ENCODE measurements at regions not wholly inside any gene's neighbourhood (a gene's known extent, or its start where the extent isn't known, plus 50 kb on each side); places are given as distances from the start of the nearest gene placed in this dataset.

DNA sequence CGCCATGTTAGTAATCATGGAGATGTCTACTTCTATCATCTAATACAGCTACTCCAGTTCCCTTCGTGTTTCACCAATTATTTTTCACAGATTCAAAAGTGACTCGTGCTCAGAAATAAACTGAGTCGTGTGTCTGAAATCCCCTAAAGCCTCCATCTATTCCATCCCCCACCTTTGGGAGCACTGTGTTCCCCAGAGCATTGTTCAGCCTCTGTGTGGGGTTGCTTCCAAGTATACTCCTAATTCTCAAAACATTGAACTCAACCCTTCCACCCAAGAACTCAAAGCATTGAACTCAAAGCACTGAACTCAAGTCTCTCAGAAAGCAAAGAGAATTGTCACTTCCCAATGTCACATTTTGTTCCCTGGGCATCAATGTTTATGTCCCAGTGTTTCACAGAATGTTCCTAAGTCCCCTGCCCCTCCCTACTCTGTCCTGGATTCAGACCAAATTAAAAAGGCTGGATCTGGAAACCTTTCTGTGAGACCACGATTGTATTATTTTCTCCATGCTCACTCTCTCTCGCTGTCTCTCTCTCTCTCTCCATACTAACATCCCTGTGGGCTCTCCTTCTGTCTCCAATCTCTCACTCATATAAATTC is 138.5 kb upstream of the QRFPR start:
- Histone ChIP-seq H3K27ac (no peak overlapping the region), H3K4me3 (no peak overlapping the region), H3K27me3 (no peaks in the 10 kb centered on the region), H3K36me3 (no peaks in the 10 kb centered on the region), H3K9me3 (no peaks in the 10 kb centered on the region), H3K4me1 (no peaks in the 10 kb centered on the region)
- 79 to 91% methylated on average over 6 of the region's 6 CpGs for WGBS, 2 donors
- TF ChIP-seq EP300 (IDR thresholded peaks at IDR 0.05), result peak in 1 of 2 donors; percentile 6
- TF ChIP-seq, protein P1, sequence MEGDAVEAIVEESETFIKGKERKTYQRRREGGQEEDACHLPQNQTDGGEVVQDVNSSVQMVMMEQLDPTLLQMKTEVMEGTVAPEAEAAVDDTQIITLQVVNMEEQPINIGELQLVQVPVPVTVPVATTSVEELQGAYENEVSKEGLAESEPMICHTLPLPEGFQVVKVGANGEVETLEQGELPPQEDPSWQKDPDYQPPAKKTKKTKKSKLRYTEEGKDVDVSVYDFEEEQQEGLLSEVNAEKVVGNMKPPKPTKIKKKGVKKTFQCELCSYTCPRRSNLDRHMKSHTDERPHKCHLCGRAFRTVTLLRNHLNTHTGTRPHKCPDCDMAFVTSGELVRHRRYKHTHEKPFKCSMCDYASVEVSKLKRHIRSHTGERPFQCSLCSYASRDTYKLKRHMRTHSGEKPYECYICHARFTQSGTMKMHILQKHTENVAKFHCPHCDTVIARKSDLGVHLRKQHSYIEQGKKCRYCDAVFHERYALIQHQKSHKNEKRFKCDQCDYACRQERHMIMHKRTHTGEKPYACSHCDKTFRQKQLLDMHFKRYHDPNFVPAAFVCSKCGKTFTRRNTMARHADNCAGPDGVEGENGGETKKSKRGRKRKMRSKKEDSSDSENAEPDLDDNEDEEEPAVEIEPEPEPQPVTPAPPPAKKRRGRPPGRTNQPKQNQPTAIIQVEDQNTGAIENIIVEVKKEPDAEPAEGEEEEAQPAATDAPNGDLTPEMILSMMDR (IDR thresholded peaks at IDR 0.05), result no peak
- TF ChIP-seq POLR2A (IDR thresholded peaks at IDR 0.05), result no peak
- no peak for DNase-seq (ENCODE audit: low spot score in 2 of 2)

DNA sequence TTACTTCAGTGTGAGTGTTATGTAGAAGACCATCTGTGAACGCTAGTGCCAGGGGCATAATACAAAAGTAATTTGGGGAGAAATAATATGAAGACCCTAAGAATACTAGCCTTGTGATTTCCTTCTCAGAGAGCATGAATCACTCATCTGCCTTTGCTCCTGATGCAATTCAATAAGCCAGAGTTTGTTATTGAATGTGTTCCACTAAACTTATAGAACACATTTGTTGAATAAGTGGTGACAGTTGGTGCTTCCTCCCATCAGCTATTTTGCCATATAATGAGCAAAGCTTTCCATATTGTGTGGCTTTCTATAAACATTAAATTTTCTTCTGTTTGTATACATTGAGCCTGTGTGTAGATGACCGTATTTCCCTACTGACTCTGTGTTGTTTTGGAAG is 136.4 kb upstream of the QRFPR start:
- no peaks in the 10 kb centered on the region for H3K27me3 ChIP-seq
- H3K36me3 ChIP-seq, result no peaks in the 10 kb centered on the region
- 59 to 74% methylated on average over 2 of the region's 2 CpGs for WGBS, 2 donors
- no peaks in the 10 kb centered on the region for H3K9me3 ChIP-seq
- H3K4me1 ChIP-seq, result no peaks in the 10 kb centered on the region
- no peak overlapping the region for H3K4me3 ChIP-seq
- H3K27ac ChIP-seq, result no peak overlapping the region
- TF ChIP-seq POLR2A (IDR thresholded peaks at IDR 0.05) (no peak), EP300 (IDR thresholded peaks at IDR 0.05) (no peak)
- TF ChIP-seq, protein P1 (IDR thresholded peaks at IDR 0.05), result no peak
- DNase-seq (ENCODE audit: low spot score in 2 of 2), result no peak

DNA sequence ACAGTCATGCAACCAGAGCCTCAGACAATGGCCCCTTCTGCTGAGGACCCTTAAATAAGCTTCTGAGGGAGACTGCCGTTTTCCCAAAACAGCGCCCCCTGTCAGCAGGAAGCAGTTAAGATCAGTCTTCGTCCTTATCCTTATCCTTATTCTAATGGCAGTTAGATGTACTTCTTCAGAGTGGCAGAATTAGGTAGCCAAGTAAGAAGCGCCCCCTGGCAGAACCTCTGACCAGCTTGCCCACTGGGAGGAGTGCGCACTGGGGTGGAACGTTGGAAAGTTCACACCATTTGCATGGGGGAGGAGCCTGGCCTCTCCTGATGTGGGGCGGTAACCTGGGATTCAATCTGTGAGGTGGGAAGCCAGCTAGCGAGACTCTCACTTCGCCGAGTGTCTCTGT is 133.6 kb upstream of the QRFPR start:
- no peaks in the 10 kb centered on the region for H3K27me3 ChIP-seq
- no peak overlapping the region for H3K4me3 ChIP-seq
- H3K4me1 ChIP-seq, result no peaks in the 10 kb centered on the region
- no peak overlapping the region for H3K27ac ChIP-seq
- TF ChIP-seq, protein P1 (IDR thresholded peaks at IDR 0.05), result no peak
- no peak for TF ChIP-seq POLR2A (IDR thresholded peaks at IDR 0.05)
- TF ChIP-seq EP300 (IDR thresholded peaks at IDR 0.05), result no peak
- DNase-seq (ENCODE audit: low spot score in 2 of 2), result no peak
- H3K36me3 ChIP-seq, result no peaks in the 10 kb centered on the region
- 59 to 65% methylated on average over 10 of the region's 10 CpGs for WGBS, 2 donors
- H3K9me3 ChIP-seq, result no peaks in the 10 kb centered on the region

DNA sequence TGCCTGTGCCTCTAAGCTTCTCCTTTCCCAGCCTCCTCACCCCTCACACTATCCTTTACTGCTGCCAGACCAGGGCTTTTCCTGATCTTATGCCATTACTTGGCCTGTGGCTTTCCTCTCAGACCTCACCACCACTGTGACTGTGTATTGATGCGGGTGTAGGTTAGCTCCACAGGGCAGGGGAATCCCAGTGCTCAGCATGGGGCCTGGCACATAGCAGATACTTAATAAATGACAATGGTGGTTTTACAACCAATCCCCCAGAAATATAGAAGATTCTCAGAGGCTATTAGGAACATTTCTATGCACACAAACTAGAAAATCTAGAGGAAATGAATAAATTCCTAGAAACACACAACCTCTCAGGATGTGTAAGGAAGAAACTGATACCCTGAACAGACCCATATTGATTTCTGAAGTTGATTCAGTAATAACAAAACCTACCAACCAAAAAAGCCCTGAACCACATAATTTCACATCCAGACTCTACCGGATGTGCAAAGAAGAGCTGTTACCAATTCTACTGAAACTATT is 129.6 kb upstream of the QRFPR start:
- H3K27ac ChIP-seq, result no peak overlapping the region
- no peak for DNase-seq (ENCODE audit: low spot score in 2 of 2)
- H3K27me3 ChIP-seq, result no peaks in the 10 kb centered on the region
- TF ChIP-seq, protein P1 (IDR thresholded peaks at IDR 0.05), result no peak
- TF ChIP-seq EP300 (IDR thresholded peaks at IDR 0.05) (no peak), POLR2A (IDR thresholded peaks at IDR 0.05) (no peak)
- H3K4me3 ChIP-seq, result no peak overlapping the region
- no peaks in the 10 kb centered on the region for H3K4me1 ChIP-seq
- H3K36me3 ChIP-seq, result no peaks in the 10 kb centered on the region
- WGBS, 2 donors, result 88 to 92% methylated on average over 2 of the region's 2 CpGs
- H3K9me3 ChIP-seq, result no peaks in the 10 kb centered on the region

DNA sequence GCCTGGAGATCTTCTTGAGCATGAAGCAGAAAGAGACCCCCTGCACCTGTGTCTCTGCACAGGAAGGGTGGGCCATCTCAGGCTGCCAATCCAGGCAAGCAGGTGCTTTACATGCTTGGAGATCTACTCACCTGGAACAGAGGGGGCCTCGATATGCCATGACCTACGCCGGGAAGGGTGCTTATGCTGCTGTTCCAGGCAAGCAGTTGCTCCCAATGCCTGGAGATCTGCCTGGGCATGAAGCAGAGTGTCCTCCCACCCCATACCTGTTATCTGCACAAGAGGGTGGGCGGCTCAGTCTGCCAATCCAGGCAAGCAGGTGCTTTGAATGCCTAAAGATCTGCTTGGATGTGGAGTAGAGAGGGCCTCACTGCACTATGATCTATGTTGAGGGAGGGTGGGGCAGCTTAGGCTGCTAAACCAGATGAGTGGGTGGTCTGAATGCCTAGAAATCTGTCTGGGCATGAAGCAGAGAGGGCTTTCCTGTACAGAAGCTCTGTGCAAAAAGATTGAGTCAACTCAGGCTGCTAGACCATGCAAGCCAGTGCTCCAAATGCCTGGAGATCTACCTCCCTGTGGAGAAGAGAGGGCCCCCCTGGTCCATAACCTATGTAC is 104.5 kb upstream of the QRFPR start:
- no peak overlapping the region for H3K27ac ChIP-seq
- DNase-seq (ENCODE audit: low spot score in 2 of 2), result no peak
- H3K4me1 ChIP-seq, result no peaks in the 10 kb centered on the region
- TF ChIP-seq EP300 (IDR thresholded peaks at IDR 0.05) (no peak), POLR2A (IDR thresholded peaks at IDR 0.05) (no peak)
- TF ChIP-seq, protein P1 (IDR thresholded peaks at IDR 0.05), result no peak
- no peak overlapping the region for H3K4me3 ChIP-seq
- peaks cover 0 to under 1% (median 0%) of the 10 kb centered on the region in 4 donors for H3K9me3 ChIP-seq
- 94 to 95% methylated on average over 2 to 4 of the region's 4 CpGs for WGBS, 2 donors
- H3K27me3 ChIP-seq, result no peaks in the 10 kb centered on the region
- H3K36me3 ChIP-seq, result no peaks in the 10 kb centered on the region
